ENCODE measurements at regions not wholly inside any gene's neighbourhood (a gene's known extent, or its start where the extent isn't known, plus 50 kb on each side); places are given as distances from the start of the nearest gene placed in this dataset.
"Not testable (repeated sequence)": the region's sequence is repeated elsewhere in the genome, so short reads cannot be mapped to it uniquely, and the experiment has no call there.

- peak; percentile 92 for DNase-seq (ENCODE audit: low read depth)
- TF ChIP-seq CTCF (IDR thresholded peaks at IDR 0.05; ENCODE audit: insufficient read depth, low read depth, low read length), result no peak
These were observed 326.4 kb downstream of the DCHS2 start for GRCh38 chr4:154164931-154165839.

GRCh38 chr4:154160519-154161301, 330.9 kb downstream of the DCHS2 start:
- DNase-seq (ENCODE audit: low read depth), result no peak
- no peak overlapping the region for H3K4me3 ChIP-seq (ENCODE audit: low read depth, low read length)
- TF ChIP-seq CTCF (IDR thresholded peaks at IDR 0.05; ENCODE audit: insufficient read depth, low read depth, low read length), result no peak

More at GRCh38 chr4:154164931-154165839, 326.4 kb downstream of the DCHS2 start:
- no peak overlapping the region for H3K4me3 ChIP-seq (ENCODE audit: low read depth, low read length)

GRCh38 chr4:154158361-154159155, 333.0 kb downstream of the DCHS2 start:
- DNase-seq (ENCODE audit: low read depth), result no peak
- no peak overlapping the region for H3K4me3 ChIP-seq (ENCODE audit: low read depth, low read length)
- TF ChIP-seq CTCF (IDR thresholded peaks at IDR 0.05; ENCODE audit: insufficient read depth, low read depth, low read length), result no peak

GRCh38 chr4:154152546-154152945, 339.1 kb downstream of the DCHS2 start:
- H3K4me3 ChIP-seq (ENCODE audit: low read depth, low read length), result no peak overlapping the region
- TF ChIP-seq CTCF (IDR thresholded peaks at IDR 0.05; ENCODE audit: insufficient read depth, low read depth, low read length), result no peak
- no peak for DNase-seq (ENCODE audit: low read depth)

GRCh38 chr4:154149236-154149635, 342.4 kb downstream of the DCHS2 start:
- DNase-seq (ENCODE audit: low read depth); H3K4me3 ChIP-seq (ENCODE audit: low read depth, low read length): not testable (repeated sequence)

GRCh38 chr4:154143720-154144119, 347.9 kb downstream of the DCHS2 start:
- no peak for TF ChIP-seq CTCF (IDR thresholded peaks at IDR 0.05; ENCODE audit: insufficient read depth, low read depth, low read length)
- no peak for DNase-seq (ENCODE audit: low read depth)
- H3K4me3 ChIP-seq (ENCODE audit: low read depth, low read length), result no peak overlapping the region
